K562 (cell line): ENCODE measurements at regions not wholly inside any gene's neighbourhood (a gene's known extent, or its start where the extent isn't known, plus 50 kb on each side); places are given as distances from the start of the nearest gene placed in this dataset.

ENCODE experiments used
- ATAC-seq: fragments of 200-7000 bp; cut with Tn5 transposase; 3 replicates; pipeline ENCODE4 v1.9.1; 2020; ENCODE audit warnings: moderate library complexity
- BruUV-seq: library from RNA; stranded (reverse); fragments of 400-500 nt; replicated peaks from 2 replicates; lab custom pipeline; 2021; lab: Mats Ljungman, UMichigan
- CTCF ChIA-PET: fragments of 300-600 bp; formaldehyde crosslinking; extraction: SDS; loops from one replicate; lab custom pipeline; 2021; ENCODE audit warnings: low intra/inter-chr PET ratio; lab: Yijun Ruan, JAX
- POLR2A ChIA-PET: fragments of 300-600, 350-650 bp; sonication (Branson Sonifier 250); formaldehyde crosslinking; extraction: SDS; loops from one replicate; lab custom pipeline; 2021; ENCODE audit warnings: antibody characterized with exemption, inconsistent platforms; lab: Yijun Ruan, JAX
- DNase-seq, 4 experiments: peaks; one replicate each; pipeline versions ENCODE4 v3.0.0 to v3.0.0-alpha.2; 2011 to 2018; ENCODE audit warnings: low spot score in 3 of 4, mixed read lengths in 3 of 4; ENCODE audit errors: extremely low read depth in 1 of 4
- FAIRE-seq: peaks from 2 replicates; lab custom pipeline; 2011; peaks lifted over from hg19 to GRCh38; lab: Jason Lieb, UNC
- H2AFZ ChIP-seq: 2 replicates; pipeline ENCODE4 v1.6.0; 2011; ENCODE audit warnings: low read depth, low read length, control low read depth, inconsistent platforms
- H3K27ac ChIP-seq: fragments of 200-600 bp; 3 replicates; pipeline ENCODE4 v1.8.0; 2011; ENCODE audit warnings: low read depth, mild to moderate bottlenecking, control low read depth, inconsistent platforms, low read length, moderate library complexity, mixed read lengths; ENCODE audit errors: extremely low read depth
- H3K27me3 ChIP-seq, 2 experiments: fragments of 300-600 bp in 1 of 2; 2 replicates in 1 of 2; 3 replicates in 1 of 2; pipeline versions ENCODE4 v1.6.0 to v1.8.0; 2011; ENCODE audit warnings: inconsistent platforms in 2 of 2, low read length in 2 of 2, mild to moderate bottlenecking in 1 of 2, mixed read lengths in 1 of 2, moderate library complexity in 1 of 2; ENCODE audit not compliant: control insufficient read depth in 2 of 2, insufficient read depth in 2 of 2
- H3K36me3 ChIP-seq: fragments of 300-600 bp; 3 replicates; pipeline ENCODE4 v1.8.0; 2011; ENCODE audit warnings: mild to moderate bottlenecking, low read length, inconsistent platforms; ENCODE audit not compliant: control insufficient read depth, insufficient read depth
- H3K4me1 ChIP-seq, 2 experiments: fragments of 200-600 bp in 1 of 2; replicated peaks in 1 of 2; 2 replicates in 1 of 2; 3 replicates in 1 of 2; pipeline versions ENCODE4 v1.5.1 to v1.8.0; 2011; ENCODE audit warnings: inconsistent platforms in 2 of 2, low read length in 2 of 2, mild to moderate bottlenecking in 1 of 2, mixed read lengths in 1 of 2, moderate library complexity in 1 of 2; ENCODE audit not compliant: control insufficient read depth in 2 of 2, insufficient read depth in 2 of 2
- H3K4me2 ChIP-seq: 2 replicates; pipeline ENCODE4 v1.6.1; 2011; ENCODE audit warnings: low read length, control low read depth, inconsistent platforms, mixed read lengths; ENCODE audit not compliant: insufficient read depth
- H3K4me3 ChIP-seq: fragments of 200-600 bp; sonication (generic), shearing (Covaris generic); 2 replicates; pipeline ENCODE4 v1.5.1; 2016; ENCODE audit warnings: control low read depth, inconsistent platforms
- H3K79me2 ChIP-seq: fragments of 200-600 bp; 3 replicates; pipeline ENCODE4 v1.8.0; 2011; ENCODE audit warnings: low read length, inconsistent platforms; ENCODE audit not compliant: control insufficient read depth, insufficient read depth
- H3K9ac ChIP-seq, 2 experiments: 2 replicates each; pipeline versions ENCODE4 v1.6.0 to v1.6.1; 2011; ENCODE audit warnings: low read depth in 2 of 2, low read length in 2 of 2, control low read depth in 1 of 2, inconsistent platforms in 1 of 2, mild to moderate bottlenecking in 1 of 2, mixed read lengths in 1 of 2; ENCODE audit not compliant: insufficient read depth in 1 of 2
- H3K9me1 ChIP-seq: one replicate; pipeline ENCODE4 v1.6.0; 2011; ENCODE audit warnings: inconsistent platforms, mild to moderate bottlenecking, low read length, moderate library complexity; ENCODE audit not compliant: control insufficient read depth, insufficient read depth
- H3K9me3 ChIP-seq: replicated peaks from 2 replicates; pipeline ENCODE4 v1.5.1; 2011; ENCODE audit warnings: low read depth, low read length, inconsistent platforms; ENCODE audit not compliant: control insufficient read depth, insufficient read depth
- H4K20me1 ChIP-seq: replicated peaks from 2 replicates; pipeline ENCODE4 v1.6.1; 2011; ENCODE audit warnings: low read length, inconsistent platforms, mixed read lengths; ENCODE audit not compliant: control insufficient read depth, insufficient read depth
- MLX ChIP-seq, 2 experiments: fragments of 450-650 bp in 1 of 2; sonication (generic) in 1 of 2; formaldehyde crosslinking; conservative IDR thresholded peaks; 2 replicates each; pipeline versions ENCODE4 v1.4.0 to v1.8.1; 2020 to 2022; ENCODE audit warnings: mild to moderate bottlenecking in 1 of 2, missing genetic modification reagents in 1 of 2
- ZNF655 ChIP-seq: fragments of 250-450 bp; sonication (Bioruptor Pico); IDR thresholded peaks from 2 replicates; pipeline ENCODE4 v1.5.0; 2021
- WGBS: fragments of 100-300 bp; shearing (Covaris generic); methylation state at CpG from one replicate; pipeline ENCODE4 v1.1.6; 2016; ENCODE audit warnings: low coverage, mixed read lengths; ENCODE audit not compliant: insufficient coverage; ENCODE audit errors: missing lambda C conversion rate; 5-methylcytosine and 5-hydroxymethylcytosine counted together
- in situ Hi-C: fragments of 300-500 bp; cut with MboI; formaldehyde crosslinking; loops from 4 replicates; pipeline ENCODE4 v1.15.0; 2018; ENCODE audit warnings: inconsistent platforms, mixed read lengths
- intact Hi-C: fragments of 100-400 bp; cut with micrococcal nuclease; formaldehyde crosslinking; loops from 2 replicates; pipeline ENCODE4 v1.14.2; 2022

- under 1% methylated on average over 9 of the region's 10 CpGs for WGBS
- ChIA-PET CTCF (no interaction called here), POLR2A (interaction anchor here (0.6 kb wide), 1 partner anchor 90 kb away, joined by 3 read pairs; no protein-coding TSS in a partner anchor)
- Histone ChIP-seq H3K9me1 (no peaks in the 10 kb centered on the region), H4K20me1 (no peaks in the 10 kb centered on the region), H3K4me2 (no peak overlapping the region), H3K27ac (no peak overlapping the region), H3K9me3 (no peaks in the 10 kb centered on the region), H2AFZ (no peak overlapping the region), H3K4me3 (no peak overlapping the region), H3K27me3 (no peaks in the 10 kb centered on the region), H3K79me2 (no peaks in the 10 kb centered on the region), H3K9ac (no peak overlapping the region), H3K4me1 (no peaks in the 10 kb centered on the region), H3K36me3 (no peaks in the 10 kb centered on the region)
- intact Hi-C loops (no loop called here), in situ Hi-C loops (no loop called here)
- ATAC-seq: no peak
- no peak for DNase-seq
- no TSS peak for BruUV-seq
- no peak for TF ChIP-seq MLX (CRISPR knock-in tag; conservative IDR thresholded peaks at IDR 0.05)
- no peak for TF ChIP-seq ZNF655
- no peak for FAIRE-seq
These were observed 322.2 kb downstream of the IRS1 start for GRCh38 chr2:226477221-226478108.
